RCC 7860 (cell line): ENCODE measurements at regions not wholly inside any gene's neighbourhood (a gene's known extent, or its start where the extent isn't known, plus 50 kb on each side); places are given as distances from the start of the nearest gene placed in this dataset.
"Not testable (repeated sequence)": the region's sequence is repeated elsewhere in the genome, so short reads cannot be mapped to it uniquely, and the experiment has no call there.

Experiments
- DNase-seq: peaks from one replicate; pipeline ENCODE4 v3.0.0-alpha.2; 2015; ENCODE audit warnings: low spot score
- FAIRE-seq: peaks from 2 replicates; lab custom pipeline; 2012; peaks lifted over from hg19 to GRCh38; lab: Jason Lieb, UNC

DNA sequence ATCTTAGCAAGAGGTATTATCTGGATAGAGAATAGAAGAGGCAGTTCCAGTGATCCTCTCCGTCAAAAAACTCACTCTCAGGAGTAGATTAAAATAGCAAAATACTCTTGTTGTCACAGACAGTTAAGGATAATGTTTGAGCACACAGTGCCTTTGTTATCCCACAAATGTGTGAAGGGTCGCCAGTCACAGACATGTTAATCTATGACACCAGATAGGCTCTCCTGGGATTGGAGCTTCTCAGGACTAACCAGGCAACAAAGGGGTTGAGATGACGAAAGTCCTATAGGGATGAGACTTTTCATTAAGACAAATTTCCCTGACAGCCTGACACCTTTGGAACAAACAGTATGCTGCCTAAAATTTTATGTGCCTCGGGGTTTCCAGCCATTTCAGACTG is 1947.1 kb downstream of the OLFM4 start:
- DNase-seq (no peak), FAIRE-seq (no peak)

DNA sequence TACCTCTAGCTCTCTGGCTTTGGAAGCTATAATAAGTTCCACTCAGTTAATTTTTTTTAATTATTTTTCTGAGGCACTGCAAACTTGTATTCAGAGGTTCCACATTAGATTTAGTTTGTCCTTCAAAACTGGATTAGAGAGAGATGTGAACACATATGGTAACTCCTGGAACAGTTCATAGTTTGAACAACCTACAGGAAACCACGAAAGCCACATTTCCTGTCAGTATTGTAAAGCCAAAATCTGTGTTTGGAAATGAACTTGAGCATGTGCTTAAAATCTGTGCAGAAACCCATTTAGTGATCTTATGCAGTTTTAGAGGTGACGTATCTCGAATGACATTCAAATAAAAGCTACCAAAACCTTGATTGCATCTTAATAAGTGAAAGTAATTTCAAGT is 1952.0 kb downstream of the OLFM4 start:
- DNase-seq, result no peak

DNA sequence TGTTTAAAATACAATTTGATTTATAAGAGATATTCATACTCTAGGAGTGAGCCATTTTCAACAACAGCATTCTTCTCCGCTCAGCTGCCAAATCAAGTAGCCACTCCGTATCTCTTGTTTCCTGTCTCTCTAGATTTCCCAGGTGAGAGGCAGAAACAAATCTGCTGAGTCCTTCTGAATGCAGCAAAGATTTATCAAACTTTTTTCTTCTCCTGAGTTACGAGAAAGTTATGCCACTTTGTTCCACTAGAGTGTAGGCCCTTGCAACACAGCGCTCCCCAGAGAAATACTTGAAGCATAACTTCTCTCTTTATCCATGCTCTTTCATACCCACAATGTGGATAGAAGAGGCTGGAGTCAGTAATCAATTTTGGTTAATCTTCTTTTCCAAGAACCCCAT is 1960.8 kb downstream of the OLFM4 start:
- no peak for FAIRE-seq
- no peak for DNase-seq

More for the DNA sequence above, 1952.0 kb downstream of the OLFM4 start:
- no peak for FAIRE-seq

GRCh38 chr13:54999399-54999907 is 1970.8 kb downstream of the OLFM4 start:
- FAIRE-seq (no peak), DNase-seq (no peak)

DNA sequence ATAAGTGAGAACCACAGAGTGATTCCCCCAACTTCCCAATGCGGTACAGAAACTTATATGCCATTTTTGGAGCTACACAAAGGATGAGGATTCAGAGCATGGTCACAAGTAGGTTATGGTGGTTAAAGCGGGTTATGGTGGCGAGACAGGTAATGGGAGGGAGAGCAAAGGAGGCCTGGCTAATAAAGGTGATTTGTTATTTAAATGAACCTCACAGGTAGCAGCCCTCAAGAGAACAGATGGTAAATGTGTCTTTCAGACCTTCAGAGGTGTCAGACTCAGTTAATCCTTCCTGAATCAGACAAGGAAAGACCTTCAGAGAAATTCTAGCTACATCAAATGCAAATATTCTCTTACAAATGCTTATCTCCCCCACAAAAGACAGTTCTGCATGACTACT is 1971.4 kb downstream of the OLFM4 start:
- FAIRE-seq, result no peak

GRCh38 chr13:55000844-55001243 is 1972.2 kb downstream of the OLFM4 start:
- FAIRE-seq (no peak), DNase-seq (no peak)

More for the DNA sequence above, 1971.4 kb downstream of the OLFM4 start:
- no peak for DNase-seq

GRCh38 chr13:55001881-55002280 is 1973.3 kb downstream of the OLFM4 start:
- no peak for DNase-seq
- no peak for FAIRE-seq

- no peak for FAIRE-seq
- DNase-seq, result no peak
Observed at GRCh38 chr13:55007681-55008080, 1979.1 kb downstream of the OLFM4 start.

- no peak for DNase-seq
- FAIRE-seq, result no peak
Observed at GRCh38 chr13:55013051-55013450, 1984.4 kb downstream of the OLFM4 start.

- FAIRE-seq, result no peak
Observed at GRCh38 chr13:55029280-55029679, 2000.7 kb downstream of the OLFM4 start.

GRCh38 chr13:55038230-55038629 is 2009.6 kb downstream of the OLFM4 start:
- FAIRE-seq (no peak), DNase-seq (no peak)

More at GRCh38 chr13:55029280-55029679, 2000.7 kb downstream of the OLFM4 start:
- DNase-seq, result no peak

DNA sequence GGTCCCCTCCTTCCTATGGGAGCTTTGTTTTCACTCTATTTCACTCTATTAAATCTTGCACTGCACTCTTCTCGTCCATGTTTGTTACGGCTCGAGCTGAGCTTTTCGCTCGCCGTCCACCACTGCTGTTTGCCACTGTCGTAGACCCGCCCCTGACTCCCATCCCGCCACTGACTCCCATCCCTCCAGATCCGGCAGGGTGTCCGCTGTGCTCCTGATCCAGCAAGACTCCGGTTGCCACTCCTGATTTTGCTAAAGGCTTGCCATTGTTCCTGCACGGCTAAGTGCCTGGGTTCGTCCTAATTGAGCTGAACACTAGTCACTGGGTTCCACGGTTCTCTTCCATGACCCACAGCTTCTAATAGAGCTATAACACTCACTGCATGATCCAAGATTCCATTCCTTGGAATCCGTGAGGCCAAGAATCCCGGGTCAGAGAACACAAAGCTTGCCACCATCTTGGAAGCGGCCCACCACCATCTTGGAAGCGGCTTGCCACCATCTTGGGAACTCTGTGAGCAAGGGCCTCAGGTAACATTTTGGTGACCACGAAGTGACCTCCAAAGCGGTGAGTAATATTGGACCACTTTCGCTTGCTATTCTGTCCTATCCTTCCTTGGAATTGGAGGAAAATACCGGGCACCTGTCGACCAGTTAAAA is 2025.4 kb downstream of the OLFM4 start:
- not testable (repeated sequence) for DNase-seq, FAIRE-seq

- DNase-seq, FAIRE-seq: not testable (repeated sequence)
Observed at GRCh38 chr13:55055666-55056065, 2027.1 kb downstream of the OLFM4 start.

DNA sequence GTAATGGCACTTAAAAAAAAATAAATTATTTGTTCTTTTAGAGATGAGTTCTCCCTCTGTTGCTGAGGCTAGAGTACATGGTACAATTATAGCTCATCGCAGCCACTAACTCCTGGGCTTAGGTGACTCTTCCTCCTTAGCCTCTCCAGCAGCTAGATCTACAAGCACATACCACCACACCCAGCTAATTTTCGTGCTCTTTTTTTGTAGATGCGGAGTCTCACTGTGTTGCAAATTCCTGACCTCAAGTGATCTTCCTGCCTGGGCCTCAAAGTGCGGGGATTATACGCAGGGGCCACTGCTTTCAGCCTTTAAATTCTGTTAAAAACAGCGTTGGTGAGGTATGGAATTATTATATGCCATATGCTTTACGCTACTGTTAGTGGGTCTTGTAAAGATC is 2034.0 kb downstream of the OLFM4 start:
- DNase-seq, result no peak
- FAIRE-seq, result no peak

DNA sequence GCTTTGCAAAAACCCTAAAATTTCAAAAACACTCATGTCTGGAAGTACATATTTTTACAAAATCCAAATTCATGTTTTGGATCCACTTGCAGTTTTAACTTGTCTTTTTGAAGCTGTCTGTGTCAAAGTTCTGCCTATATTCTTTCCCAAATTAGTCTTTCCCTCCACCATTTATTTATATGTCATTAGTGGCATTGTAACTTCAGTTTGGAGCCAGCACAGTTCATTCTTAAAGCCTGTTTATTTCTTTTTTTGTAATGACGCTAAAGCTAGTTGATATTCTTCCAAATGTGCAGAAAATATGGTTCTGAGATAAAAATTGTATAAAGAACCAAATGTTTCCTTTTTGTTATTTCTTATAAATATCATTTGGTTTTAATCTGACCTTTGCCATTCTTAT is 2039.3 kb downstream of the OLFM4 start:
- FAIRE-seq (no peak), DNase-seq (no peak)

DNA sequence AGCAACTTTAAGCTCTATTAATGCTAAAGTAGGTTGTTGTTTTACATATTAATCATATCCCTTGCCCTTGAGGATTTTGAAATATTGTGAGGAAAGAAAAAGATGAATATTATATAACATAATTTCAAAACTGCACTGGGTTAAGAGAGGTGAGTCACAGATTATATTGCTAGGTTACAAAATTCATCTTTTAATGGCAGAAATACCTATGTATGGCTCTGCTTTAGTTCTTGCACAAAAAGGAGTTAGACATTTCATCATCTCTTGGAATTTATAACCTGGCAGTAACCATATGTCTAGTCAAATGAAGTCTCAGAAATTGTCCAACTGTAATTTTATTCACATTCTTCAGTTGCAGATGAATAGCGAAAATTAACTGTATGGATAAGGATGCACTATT is 2041.1 kb downstream of the OLFM4 start:
- FAIRE-seq, result no peak

GRCh38 chr13:55073000-55073399 is 2044.4 kb downstream of the OLFM4 start:
- no peak for FAIRE-seq
- no peak for DNase-seq

More for the DNA sequence above, 2041.1 kb downstream of the OLFM4 start:
- no peak for DNase-seq

GRCh38 chr13:55084630-55085029 is 2056.0 kb downstream of the OLFM4 start:
- DNase-seq (no peak), FAIRE-seq (no peak)

DNA sequence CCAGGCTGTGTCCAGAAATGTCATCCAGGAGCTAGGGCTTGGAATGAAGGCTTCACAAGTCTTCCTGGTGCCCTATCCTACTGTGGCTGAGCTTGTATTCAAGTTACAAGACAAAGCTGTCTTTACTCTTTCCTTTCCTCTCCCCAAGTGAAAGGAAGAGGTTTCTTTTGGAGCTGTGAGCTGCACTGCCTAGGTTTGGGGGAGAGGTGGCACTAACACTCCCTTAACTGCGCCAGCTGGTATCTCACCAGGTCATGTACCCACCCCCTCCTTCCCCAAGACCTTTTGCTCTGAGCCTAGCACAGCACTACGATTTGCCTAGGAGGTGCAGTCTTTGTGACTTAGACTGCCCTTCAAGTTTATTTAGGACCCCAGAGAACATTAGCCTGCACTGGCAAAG is 2053.6 kb upstream of the PRR20A start:
- no peak for DNase-seq
- no peak for FAIRE-seq

GRCh38 chr13:55090612-55091011 is 2050.1 kb upstream of the PRR20A start:
- no peak for DNase-seq

GRCh38 chr13:55091172-55091571 is 2049.5 kb upstream of the PRR20A start:
- no peak for DNase-seq
- FAIRE-seq, result no peak

More at GRCh38 chr13:55090612-55091011, 2050.1 kb upstream of the PRR20A start:
- FAIRE-seq, result no peak

GRCh38 chr13:55106509-55106908 is 2034.2 kb upstream of the PRR20A start:
- no peak for FAIRE-seq
- no peak for DNase-seq

- DNase-seq (no peak), FAIRE-seq (no peak)
Observed at GRCh38 chr13:55120631-55121030, 2020.1 kb upstream of the PRR20A start.
